Adipocyte (in vitro differentiated cells): ENCODE measurements at regions not wholly inside any gene's neighbourhood (a gene's known extent, or its start where the extent isn't known, plus 50 kb on each side); places are given as distances from the start of the nearest gene placed in this dataset.

Experiments used
- DNase-seq: peaks from one replicate; pipeline ENCODE4 v3.0.0-alpha.2; 2015; ENCODE audit warnings: low read depth
- H3K27me3 ChIP-seq: replicated peaks from 2 replicates; pipeline ENCODE4 v1.7.0; 2013; ENCODE audit warnings: mild to moderate bottlenecking, low read length, moderate library complexity; ENCODE audit not compliant: control insufficient read depth, insufficient read depth
- H3K36me3 ChIP-seq: 2 replicates; pipeline ENCODE4 v1.7.0; 2013; ENCODE audit warnings: low read length, mild to moderate bottlenecking, moderate library complexity; ENCODE audit not compliant: control insufficient read depth, insufficient read depth, severe bottlenecking
- H3K4me1 ChIP-seq: 2 replicates; pipeline ENCODE4 v1.7.0; 2013; ENCODE audit warnings: mild to moderate bottlenecking, low read length, moderate library complexity; ENCODE audit not compliant: control insufficient read depth, insufficient read depth
- H3K4me3 ChIP-seq: 2 replicates; pipeline ENCODE4 v1.7.0; 2013; ENCODE audit warnings: mild to moderate bottlenecking, low read length, moderate library complexity
- H3K9ac ChIP-seq: 2 replicates; pipeline ENCODE4 v1.7.0; 2013; ENCODE audit warnings: mild to moderate bottlenecking, low read length, moderate library complexity
- H3K9me3 ChIP-seq: 2 replicates; pipeline ENCODE4 v1.7.0; 2013; ENCODE audit warnings: mild to moderate bottlenecking, low read length, moderate library complexity; ENCODE audit not compliant: control insufficient read depth

DNA sequence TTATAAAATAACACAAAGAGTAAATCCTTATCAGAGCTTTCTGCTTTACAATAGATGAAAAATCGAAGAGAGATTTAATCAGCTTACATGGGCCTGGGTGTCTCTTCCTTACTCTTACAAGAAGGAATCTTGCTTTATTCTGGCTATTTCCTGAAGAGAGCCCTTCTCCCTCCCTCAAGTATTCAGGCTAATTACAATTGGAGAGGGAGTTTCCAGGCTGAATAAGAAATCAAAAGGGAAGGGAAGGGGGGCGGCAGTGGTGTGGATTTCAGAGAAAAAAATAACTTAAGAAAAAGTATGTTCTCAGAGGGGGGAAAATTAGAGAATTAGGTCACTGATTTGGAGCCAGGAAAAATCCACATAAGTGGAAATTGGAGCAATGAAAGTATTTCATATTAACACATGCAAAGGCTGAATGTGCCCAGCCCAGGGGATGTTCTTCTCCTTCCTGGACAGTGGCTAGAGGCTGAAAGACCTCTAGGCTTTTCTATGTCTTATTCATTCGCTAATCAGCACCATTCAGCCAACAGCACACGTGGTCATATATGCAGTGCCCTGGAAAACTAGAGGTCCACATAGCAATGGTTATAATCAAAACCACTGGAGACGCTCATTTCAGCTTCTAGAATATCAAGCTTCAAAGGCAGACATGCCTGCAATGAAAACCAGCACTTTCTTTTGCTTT lies 158.9 kb upstream of the BTG1 start:
- no peaks in the 10 kb centered on the region for H3K27me3 ChIP-seq
- H3K36me3 ChIP-seq, result no peaks in the 10 kb centered on the region
- no peaks in the 10 kb centered on the region for H3K9me3 ChIP-seq
- H3K4me1 ChIP-seq, result peaks cover 14% of the 10 kb centered on the region
- no peak overlapping the region for H3K9ac ChIP-seq
- no peak overlapping the region for H3K4me3 ChIP-seq
- peak; percentile 55 for DNase-seq

DNA sequence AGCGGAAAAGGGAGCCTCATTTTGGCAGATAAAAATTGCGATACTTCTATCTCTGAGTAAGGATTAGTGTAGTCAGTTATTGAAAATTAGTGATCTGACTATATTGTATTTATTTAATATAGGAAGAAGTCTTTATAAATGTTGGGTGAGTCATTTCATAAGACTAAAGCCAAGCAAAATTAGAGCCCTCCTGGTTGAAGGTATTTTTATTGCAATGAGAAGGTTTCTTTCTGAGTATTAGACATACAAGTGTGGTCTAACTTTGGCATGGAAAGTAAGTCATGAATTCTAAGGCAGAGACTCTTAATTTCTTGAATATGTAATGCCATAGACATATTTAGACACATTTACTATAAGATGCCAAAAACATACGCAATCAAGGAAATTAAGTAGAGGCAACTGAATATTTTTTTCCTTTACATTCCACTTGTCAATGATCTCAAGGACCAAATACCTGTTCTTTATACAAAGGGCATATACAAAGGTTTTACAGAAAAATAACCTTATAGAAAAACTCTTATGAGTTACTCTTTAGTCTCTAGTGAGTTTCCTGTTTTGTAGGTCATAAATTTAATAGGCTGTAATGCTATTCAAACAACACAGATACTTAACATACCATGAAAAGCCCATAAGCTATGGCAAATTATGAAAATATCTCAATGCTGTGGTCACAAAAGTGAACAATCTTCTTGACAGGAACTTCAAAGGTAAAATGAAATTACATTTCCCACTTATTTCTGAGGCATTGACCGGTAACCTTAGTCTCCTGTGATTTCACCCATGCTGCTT lies 156.6 kb upstream of the BTG1 start:
- no peaks in the 10 kb centered on the region for H3K27me3 ChIP-seq
- no peak for DNase-seq
- H3K4me1 ChIP-seq, result peaks cover 34% of the 10 kb centered on the region

GRCh38 chr12:92301356-92301755 lies 155.7 kb upstream of the BTG1 start:
- no peaks in the 10 kb centered on the region for H3K9me3 ChIP-seq
- no peak for DNase-seq
- no peaks in the 10 kb centered on the region for H3K27me3 ChIP-seq
- H3K4me3 ChIP-seq, result no peak overlapping the region
- H3K9ac ChIP-seq, result no peak overlapping the region
- H3K4me1 ChIP-seq, result peaks cover 40% of the 10 kb centered on the region
- H3K36me3 ChIP-seq, result no peaks in the 10 kb centered on the region

More for the DNA sequence above, 156.6 kb upstream of the BTG1 start:
- Histone ChIP-seq H3K36me3 (no peaks in the 10 kb centered on the region), H3K9me3 (no peaks in the 10 kb centered on the region), H3K9ac (no peak overlapping the region), H3K4me3 (no peak overlapping the region)

GRCh38 chr12:92300777-92301176 lies 155.1 kb upstream of the BTG1 start:
- Histone ChIP-seq H3K27me3 (no peaks in the 10 kb centered on the region), H3K36me3 (no peaks in the 10 kb centered on the region), H3K4me1 (peaks cover 42% of the 10 kb centered on the region), H3K4me3 (no peak overlapping the region), H3K9me3 (no peaks in the 10 kb centered on the region), H3K9ac (no peak overlapping the region)
- no peak for DNase-seq

DNA sequence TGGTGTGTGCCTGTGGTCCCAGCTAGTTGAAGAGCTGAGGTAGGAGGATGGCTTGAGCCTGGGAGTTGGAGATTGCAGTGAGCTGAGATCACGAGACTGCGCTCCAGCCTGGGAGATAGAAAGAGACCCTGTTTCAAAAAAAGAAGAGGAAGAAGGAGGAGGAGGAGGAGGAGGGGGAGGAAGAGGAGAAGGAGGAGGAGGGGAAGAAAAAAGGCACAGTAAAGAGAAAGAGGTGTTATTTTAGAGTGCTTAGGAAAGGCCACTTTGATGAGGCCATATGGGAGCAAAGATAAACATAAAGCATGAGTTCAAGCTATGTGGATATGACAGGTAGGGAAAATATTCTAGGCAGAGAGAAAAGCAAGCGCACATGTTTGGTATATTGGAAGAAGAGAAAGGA lies 154.1 kb upstream of the BTG1 start:
- Histone ChIP-seq H3K4me3 (no peak overlapping the region), H3K36me3 (no peaks in the 10 kb centered on the region), H3K27me3 (no peaks in the 10 kb centered on the region), H3K9ac (no peak overlapping the region), H3K9me3 (no peaks in the 10 kb centered on the region), H3K4me1 (peaks cover 45% of the 10 kb centered on the region)
- DNase-seq, result no peak

DNA sequence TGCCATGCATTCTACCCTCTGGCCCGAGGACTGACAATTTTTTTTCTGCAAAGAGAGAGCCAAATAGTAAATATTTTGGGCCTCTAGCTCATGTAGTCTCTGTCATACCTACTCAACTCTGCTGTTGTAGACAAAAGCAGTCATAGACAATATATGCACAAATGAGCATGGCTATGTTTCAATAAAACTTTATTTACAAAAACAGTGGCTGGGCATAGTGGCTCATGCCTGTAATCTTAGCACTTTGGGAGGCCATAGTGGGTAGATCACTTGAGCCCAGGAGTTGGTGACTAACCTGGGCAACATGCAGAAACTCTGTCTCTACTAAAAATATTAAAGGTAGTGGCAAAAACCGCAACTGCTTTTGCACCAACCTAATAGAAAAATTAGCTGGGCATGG lies 153.7 kb upstream of the BTG1 start:
- no peaks in the 10 kb centered on the region for H3K9me3 ChIP-seq
- peaks cover 41% of the 10 kb centered on the region for H3K4me1 ChIP-seq
- no peaks in the 10 kb centered on the region for H3K27me3 ChIP-seq
- H3K9ac ChIP-seq, result no peak overlapping the region
- no peak overlapping the region for H3K4me3 ChIP-seq
- no peak for DNase-seq
- H3K36me3 ChIP-seq, result no peaks in the 10 kb centered on the region

DNA sequence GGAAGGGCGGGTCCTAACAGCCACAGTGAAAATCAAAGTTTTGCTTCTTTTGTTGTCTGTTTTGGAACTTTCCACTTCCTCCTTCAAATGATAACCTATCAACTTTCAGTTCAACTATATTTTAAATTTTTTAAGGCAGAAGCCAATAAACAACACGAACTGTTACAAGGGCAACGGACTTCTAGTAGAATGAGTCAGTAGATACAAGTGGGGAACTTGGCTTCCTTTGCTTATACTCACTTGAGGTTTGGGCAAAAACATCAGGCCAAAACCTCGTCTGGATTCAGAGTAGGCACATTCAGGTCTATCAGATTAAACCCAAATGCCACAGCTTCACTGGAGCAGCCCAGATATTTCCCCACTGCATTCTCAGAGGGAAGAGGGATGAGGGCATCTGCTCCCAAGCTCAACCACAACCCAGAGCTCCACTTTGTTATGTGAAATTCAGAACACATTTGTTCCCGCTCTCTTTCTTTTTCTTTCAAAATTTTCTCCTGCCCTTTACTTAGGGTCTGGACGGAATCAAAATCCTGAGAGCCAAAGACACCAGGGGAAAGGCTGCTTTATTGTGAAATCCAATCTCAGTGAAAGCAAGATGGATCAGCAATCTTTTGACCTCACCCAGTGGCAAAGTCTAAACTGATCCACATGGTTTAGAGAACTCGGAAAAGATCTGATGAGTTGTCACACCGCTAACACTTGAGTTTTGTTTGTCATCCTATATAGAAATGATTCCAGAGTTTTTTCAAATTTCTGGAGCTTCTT lies 152.5 kb upstream of the BTG1 start:
- Histone ChIP-seq H3K9me3 (no peaks in the 10 kb centered on the region), H3K27me3 (no peaks in the 10 kb centered on the region), H3K9ac (peak overlapping the region; percentile 84), H3K4me3 (peak overlapping the region; percentile 64), H3K36me3 (no peaks in the 10 kb centered on the region), H3K4me1 (peaks cover 38% of the 10 kb centered on the region)
- peak; percentile 85 for DNase-seq

DNA sequence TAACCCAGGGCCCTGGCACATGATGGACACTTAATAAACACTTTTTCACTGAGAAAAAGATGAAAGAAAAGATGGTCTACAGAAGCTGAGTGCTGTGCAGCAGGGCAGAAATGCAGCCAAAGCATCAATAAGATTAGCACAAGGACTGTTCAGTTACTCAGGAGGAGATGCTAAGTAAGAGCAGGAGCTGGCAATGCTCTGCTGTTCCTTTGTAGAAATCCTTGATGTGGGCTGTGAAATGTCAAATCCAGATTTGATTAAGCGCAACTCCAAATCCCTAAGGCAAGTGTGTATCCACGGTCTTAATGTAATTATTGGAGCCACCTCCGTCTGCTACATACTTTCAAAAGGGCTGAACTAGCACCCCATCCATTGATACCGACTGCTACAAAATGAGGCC lies 151.8 kb upstream of the BTG1 start:
- H3K4me1 ChIP-seq, result peaks cover 38% of the 10 kb centered on the region
- H3K4me3 ChIP-seq, result peak overlapping the region; percentile 64
- no peaks in the 10 kb centered on the region for H3K27me3 ChIP-seq
- H3K9ac ChIP-seq, result peak overlapping the region; percentile 84
- H3K9me3 ChIP-seq, result no peaks in the 10 kb centered on the region
- no peaks in the 10 kb centered on the region for H3K36me3 ChIP-seq
- DNase-seq, result peak; percentile 29

DNA sequence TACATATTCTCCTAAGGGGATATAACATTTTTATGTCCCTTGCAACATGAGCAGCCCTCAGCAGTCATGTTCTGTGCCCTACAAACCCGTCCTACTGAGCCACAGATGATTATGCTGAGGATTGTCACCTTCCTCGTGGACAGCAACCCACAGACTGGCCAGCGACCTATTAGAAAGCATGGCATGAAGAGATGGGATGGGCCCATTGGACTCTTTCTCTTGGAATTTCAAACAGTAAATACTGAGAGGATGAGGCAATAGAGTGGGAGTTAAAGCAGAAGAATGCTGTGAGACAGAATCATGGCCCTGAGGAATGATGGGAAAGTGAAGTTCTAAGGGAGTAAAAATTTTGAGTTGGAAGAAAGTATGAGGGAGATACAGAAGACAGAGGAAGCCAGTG lies 149.9 kb upstream of the BTG1 start:
- Histone ChIP-seq H3K9ac (no peak overlapping the region), H3K27me3 (no peaks in the 10 kb centered on the region), H3K4me3 (no peak overlapping the region), H3K4me1 (peaks cover 36% of the 10 kb centered on the region), H3K9me3 (no peaks in the 10 kb centered on the region), H3K36me3 (no peaks in the 10 kb centered on the region)
- DNase-seq, result peak; percentile 42

GRCh38 chr12:92294676-92295440 lies 149.2 kb upstream of the BTG1 start:
- no peaks in the 10 kb centered on the region for H3K27me3 ChIP-seq
- H3K9ac ChIP-seq, result no peak overlapping the region
- no peak for DNase-seq
- no peaks in the 10 kb centered on the region for H3K36me3 ChIP-seq
- H3K4me3 ChIP-seq, result no peak overlapping the region
- peaks cover 40% of the 10 kb centered on the region for H3K4me1 ChIP-seq
- no peaks in the 10 kb centered on the region for H3K9me3 ChIP-seq

DNA sequence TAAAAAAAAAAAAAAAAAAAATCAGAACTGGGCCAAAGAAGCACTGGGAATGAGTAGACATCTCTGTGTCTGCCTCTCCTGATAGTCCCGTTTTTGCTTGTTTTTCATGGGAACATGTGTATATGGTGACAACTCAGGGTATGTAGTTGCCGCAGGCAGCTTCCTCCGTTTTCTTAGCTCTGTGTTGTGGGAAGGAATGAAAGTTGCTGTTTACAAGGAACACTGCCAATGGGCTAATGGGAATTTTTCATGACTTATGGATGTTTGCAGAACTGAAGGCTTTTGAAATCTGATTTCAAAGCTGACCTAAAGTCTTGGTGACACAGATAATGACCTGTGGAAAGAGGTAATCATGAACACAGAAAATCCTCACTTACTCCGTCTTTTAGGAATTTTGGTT lies 146.4 kb upstream of the BTG1 start:
- Histone ChIP-seq H3K27me3 (no peaks in the 10 kb centered on the region), H3K4me1 (peaks cover 32% of the 10 kb centered on the region), H3K36me3 (no peaks in the 10 kb centered on the region), H3K4me3 (no peak overlapping the region), H3K9me3 (no peaks in the 10 kb centered on the region), H3K9ac (no peak overlapping the region)
- no peak for DNase-seq
